Anterior cingulate cortex (tissue), 58 donors: ENCODE measurements at regions not wholly inside any gene's neighbourhood (a gene's known extent, or its start where the extent isn't known, plus 50 kb on each side); places are given as distances from the start of the nearest gene placed in this dataset.
A peak's percentile ranks its signal among the peaks of the same experiment; 100 is the strongest.

Source experiments
- DNase-seq, 58 donors: peaks; one replicate each; lab custom pipeline; 2025; lab: John Stamatoyannopoulos, UW

- DNase-seq: no peak
Observed at GRCh38 chr1:4932311-4933030, 278.1 kb downstream of the AJAP1 start.

GRCh38 chr1:4931486-4931885 is 277.1 kb downstream of the AJAP1 start:
- peak in 1 of 58 donors; percentile 1 for DNase-seq

- no peak for DNase-seq
Observed at GRCh38 chr1:4928186-4928585, 273.8 kb downstream of the AJAP1 start.

- no peak for DNase-seq
Observed at GRCh38 chr1:4924356-4924755, 269.9 kb downstream of the AJAP1 start.

- DNase-seq: no peak
Observed at GRCh38 chr1:4916610-4917009, 262.2 kb downstream of the AJAP1 start.

- no peak for DNase-seq
Observed at GRCh38 chr1:4915154-4915553, 260.7 kb downstream of the AJAP1 start.

GRCh38 chr1:4908486-4908885 is 254.1 kb downstream of the AJAP1 start:
- DNase-seq: no peak

GRCh38 chr1:4894566-4894965 is 240.2 kb downstream of the AJAP1 start:
- DNase-seq: no peak

GRCh38 chr1:4880626-4881025 is 226.2 kb downstream of the AJAP1 start:
- no peak for DNase-seq

- DNase-seq: no peak
Observed at GRCh38 chr1:4877426-4877825, 223.0 kb downstream of the AJAP1 start.

- no peak for DNase-seq
Observed at GRCh38 chr1:4871373-4871772, 217.0 kb downstream of the AJAP1 start.

- no peak for DNase-seq
Observed at GRCh38 chr1:4868521-4868920, 214.1 kb downstream of the AJAP1 start.

- no peak for DNase-seq
Observed at GRCh38 chr1:4856396-4856795, 202.0 kb downstream of the AJAP1 start.

GRCh38 chr1:4854367-4854766 is 200.0 kb downstream of the AJAP1 start:
- DNase-seq: no peak

- DNase-seq: no peak
Observed at GRCh38 chr1:4853904-4854303, 199.5 kb downstream of the AJAP1 start.

GRCh38 chr1:4851385-4852065 is 197.1 kb downstream of the AJAP1 start:
- no peak for DNase-seq

GRCh38 chr1:4848431-4848830 is 194.0 kb downstream of the AJAP1 start:
- DNase-seq: no peak

- no peak for DNase-seq
Observed at GRCh38 chr1:4847711-4848110, 193.3 kb downstream of the AJAP1 start.
